22Rv1 (cell line): ENCODE measurements at regions not wholly inside any gene's neighbourhood (a gene's known extent, or its start where the extent isn't known, plus 50 kb on each side); places are given as distances from the start of the nearest gene placed in this dataset.

Experiments used
- CTCF ChIP-seq: fragments of 450-650 bp; IDR thresholded peaks from 2 replicates; pipeline ENCODE4 v1.5.1; 2017; ENCODE audit warnings: mild to moderate bottlenecking
- ZFX ChIP-seq: fragments of 450-650 bp; IDR thresholded peaks from 2 replicates; pipeline ENCODE4 v1.6.1; 2017; ENCODE audit warnings: antibody characterized with exemption, borderline replicate concordance

- TF ChIP-seq CTCF (no peak), ZFX (no peak)
Measured at GRCh38 chr21:25362375-25363267, 244.7 kb downstream of the MRPL39 start.
